Ovary (tissue), 7 donors: ENCODE measurements at regions not wholly inside any gene's neighbourhood (a gene's known extent, or its start where the extent isn't known, plus 50 kb on each side); places are given as distances from the start of the nearest gene placed in this dataset.

Experiments
- DNase-seq, 5 donors: peaks; one replicate each; pipeline ENCODE4 v3.0.0-alpha.2; 2019 to 2020
- H3K27ac ChIP-seq, 2 donors: fragments of 200-600 bp; one replicate each; pipeline versions ENCODE4 v1.5.1 to v1.8.0; 2019 to 2022
- H3K27me3 ChIP-seq: fragments of 200-600 bp; one replicate; pipeline ENCODE4 v1.8.0; 2022
- H3K36me3 ChIP-seq: fragments of 200-600 bp; sonication (generic); one replicate; pipeline ENCODE4 v1.5.1; 2019
- H3K4me1 ChIP-seq: one replicate; pipeline ENCODE4 v1.8.1; 2013; ENCODE audit warnings: mild to moderate bottlenecking, moderate library complexity; ENCODE audit not compliant: insufficient read depth
- H3K4me3 ChIP-seq: fragments of 200-600 bp; sonication (generic); one replicate; pipeline ENCODE4 v1.5.1; 2017
- H3K9me3 ChIP-seq, 2 donors: fragments of 200-600 bp in 1 of 2; sonication (generic) in 1 of 2; one replicate each; pipeline versions ENCODE4 v1.5.1 to v1.8.1; 2013 to 2019; ENCODE audit warnings: mild to moderate bottlenecking in 1 of 2, moderate library complexity in 1 of 2
- CTCF ChIP-seq, 3 donors: fragments of 450-650 bp in 2 of 3; fragments of 200-600 bp in 1 of 3; IDR thresholded peaks; one replicate each; pipeline versions ENCODE4 v1.5.1 to v1.8.0; 2016 to 2022; ENCODE audit warnings: antibody characterized with exemption in 3 of 3, mild to moderate bottlenecking in 1 of 3
- EP300 ChIP-seq: sonication (generic); formaldehyde crosslinking; IDR thresholded peaks from one replicate; pipeline ENCODE4 v1.6.1; 2017; ENCODE audit warnings: antibody characterized with exemption
- POLR2A ChIP-seq: fragments of 450-650 bp; IDR thresholded peaks from one replicate; pipeline ENCODE4 v1.6.1; 2017; ENCODE audit warnings: antibody characterized with exemption, mild to moderate bottlenecking, moderate library complexity
- WGBS, 3 donors: extraction: QIAGEN DNeasy Blood & Tissue Kit in 1 of 3; methylation state at CpG; one replicate each; pipeline versions ENCODE4 v1.1.5 to v1.1.7; 2013 to 2017; 5-methylcytosine and 5-hydroxymethylcytosine counted together
- intact Hi-C, 4 donors: fragments of 100-400 bp; cut with DNase I; formaldehyde crosslinking; loops; one replicate each; pipeline versions ENCODE4 v1.11.0 to v1.15.1; 2022 to 2023
- donor health status: DM: no; HTN: no; CAD: no; lungs with moderate emphysema.
- donor health status: DM: no; HTN: no; CAD: no.
- donor health status: Bipolar disorder and iron deficiency.
- donor health status: DM: no; HTN: no; CAD: no.
- donor health status: DM: yes; HTN: yes; CAD: no.

- H3K27ac ChIP-seq = no peak overlapping the region
- WGBS, 3 donors = 84 to 88% (median 84%) methylated on average over 6 of the region's 6 CpGs
- DNase-seq = no peak
- H3K4me3 ChIP-seq = no peak overlapping the region
- no peak for TF ChIP-seq POLR2A
- no peak for TF ChIP-seq EP300
- TF ChIP-seq CTCF (IDR thresholded peaks at IDR 0.05) = no peak
- no peaks in the 10 kb centered on the region for H3K4me1 ChIP-seq
- no peaks in the 10 kb centered on the region for H3K27me3 ChIP-seq
- intact Hi-C loops = no loop called here
- H3K9me3 ChIP-seq = no peaks in the 10 kb centered on the region
- no peaks in the 10 kb centered on the region for H3K36me3 ChIP-seq
Measured at GRCh38 chr1:212532469-212533147, 76.0 kb upstream of the ATF3 start.

- DNase-seq = no peak
- TF ChIP-seq CTCF (IDR thresholded peaks at IDR 0.05) = no peak
- no peak for TF ChIP-seq POLR2A
- TF ChIP-seq EP300 = no peak
- Histone ChIP-seq H3K36me3 (no peaks in the 10 kb centered on the region), H3K9me3 (no peaks in the 10 kb centered on the region), H3K27me3 (no peaks in the 10 kb centered on the region), H3K4me3 (no peak overlapping the region), H3K27ac (no peak overlapping the region), H3K4me1 (no peaks in the 10 kb centered on the region)
- intact Hi-C loops = no loop called here
- 89 to 96% (median 92%) methylated on average over 3 of the region's 3 CpGs for WGBS, 3 donors
Measured at GRCh38 chr1:212533148-212533517, 75.4 kb upstream of the ATF3 start.

GRCh38 chr1:212536586-212536985, 72.0 kb upstream of the ATF3 start:
- DNase-seq = no peak
- H3K9me3 ChIP-seq = no peaks in the 10 kb centered on the region
- no peaks in the 10 kb centered on the region for H3K27me3 ChIP-seq
- H3K4me3 ChIP-seq = no peak overlapping the region
- no peaks in the 10 kb centered on the region for H3K4me1 ChIP-seq
- WGBS, 3 donors = 94 to 96% (median 96%) methylated on average over 6 of the region's 6 CpGs
- H3K36me3 ChIP-seq = no peaks in the 10 kb centered on the region
- intact Hi-C loops = no loop called here
- no peak overlapping the region for H3K27ac ChIP-seq
- TF ChIP-seq POLR2A (no peak), EP300 (no peak), CTCF (IDR thresholded peaks at IDR 0.05) (no peak)

- TF ChIP-seq EP300 (no peak), POLR2A (no peak), CTCF (IDR thresholded peaks at IDR 0.05) (no peak)
- Histone ChIP-seq H3K9me3 (no peaks in the 10 kb centered on the region), H3K27me3 (no peaks in the 10 kb centered on the region), H3K4me1 (no peaks in the 10 kb centered on the region), H3K27ac (no peak overlapping the region), H3K4me3 (no peak overlapping the region), H3K36me3 (no peaks in the 10 kb centered on the region)
- intact Hi-C loops = no loop called here
- WGBS, 3 donors = 0% methylated on average over 1 of the region's 1 CpG
- no peak for DNase-seq
Measured at GRCh38 chr1:212537610-212538009, 71.0 kb upstream of the ATF3 start.
